HG02623 (cell line): ENCODE measurements at regions not wholly inside any gene's neighbourhood (a gene's known extent, or its start where the extent isn't known, plus 50 kb on each side); places are given as distances from the start of the nearest gene placed in this dataset.

Source experiments
- ATAC-seq: cut with Tn5 transposase; IDR thresholded peaks from one replicate; pipeline ENCODE4 v1.9.1; 2021; ENCODE audit warnings: moderate library complexity; ENCODE audit not compliant: unreplicated experiment

DNA sequence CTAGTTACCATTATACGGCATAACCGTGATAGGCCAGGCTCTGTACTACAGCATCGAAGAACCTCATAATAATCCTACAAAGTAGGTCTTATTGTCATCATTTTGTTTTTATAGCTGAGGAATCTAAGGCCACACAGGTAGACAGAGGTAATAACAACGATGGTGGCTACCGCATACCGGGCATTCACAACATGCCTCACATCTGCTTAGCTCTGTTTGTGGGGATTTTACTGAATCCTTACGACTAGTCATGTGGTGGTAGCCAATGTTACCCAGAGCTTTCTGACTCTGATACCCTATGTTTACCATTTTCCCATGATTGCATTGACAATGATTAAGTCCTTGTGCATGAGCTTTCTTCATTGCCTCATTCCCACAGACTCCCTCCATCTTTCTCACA is 269.4 kb downstream of the TCF7L2 start:
- ATAC-seq, result no peak

DNA sequence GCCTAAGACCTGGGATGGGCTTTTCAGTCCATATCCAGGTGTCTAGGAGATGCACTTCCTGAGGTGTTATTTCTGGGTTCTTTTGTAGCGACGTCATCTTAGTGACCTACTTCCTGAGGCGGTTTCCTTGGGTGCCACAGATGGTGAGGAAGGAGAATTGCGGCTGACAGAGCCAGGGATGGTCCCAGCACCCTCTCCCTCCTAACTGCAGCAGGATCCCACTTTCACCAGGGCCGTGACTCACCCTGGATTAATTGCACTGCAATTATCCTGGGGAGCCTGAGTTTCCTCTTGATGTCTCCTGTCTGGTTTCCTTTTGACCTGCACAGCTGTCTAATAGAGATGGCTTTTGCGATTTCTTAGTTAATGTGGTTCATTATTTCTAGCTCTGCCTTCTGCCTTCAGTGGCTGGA is 271.7 kb downstream of the TCF7L2 start:
- ATAC-seq, result no peak

DNA sequence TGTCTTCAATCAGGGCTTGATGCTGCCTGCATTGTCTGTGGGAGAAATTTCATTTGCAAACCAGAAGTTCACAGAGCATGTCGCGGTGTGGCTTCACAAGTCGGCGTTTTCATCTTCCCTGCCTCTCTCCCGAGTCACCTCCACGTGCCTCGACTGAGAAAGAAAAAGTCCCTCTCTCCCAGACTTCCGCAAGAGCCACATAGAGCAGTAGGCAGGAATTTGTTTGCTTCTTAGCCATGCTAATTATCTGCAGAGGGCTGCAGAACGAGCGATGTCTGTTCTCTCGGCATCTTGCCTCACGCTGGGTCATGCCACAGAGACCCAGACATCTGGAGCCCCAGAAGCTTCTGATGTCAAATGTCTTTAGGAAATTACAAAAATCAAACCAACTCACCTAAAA is 272.2 kb downstream of the TCF7L2 start:
- no peak for ATAC-seq

DNA sequence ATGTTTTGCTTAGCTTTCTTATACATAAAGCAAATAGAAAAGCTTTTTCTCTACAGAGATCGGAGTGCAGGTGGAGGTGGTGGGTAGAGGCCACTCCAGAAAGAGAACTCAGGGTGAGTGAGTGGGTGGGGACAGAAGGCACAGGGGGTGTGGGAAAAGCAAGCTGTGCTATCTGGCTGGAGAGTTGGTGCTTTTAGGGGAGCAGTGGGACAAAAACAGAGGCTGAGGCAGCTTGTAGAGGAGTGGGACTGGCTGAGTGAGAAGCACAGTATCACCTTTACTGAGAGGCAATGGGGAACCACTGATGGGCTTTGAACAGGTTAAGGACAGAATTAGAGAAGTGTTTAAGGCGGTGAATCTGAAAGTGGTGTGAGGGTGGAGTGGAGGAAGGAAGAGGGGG is 275.3 kb downstream of the TCF7L2 start:
- ATAC-seq, result no peak

- ATAC-seq, result no peak
Observed at GRCh38 chr10:113225903-113226302, 275.9 kb downstream of the TCF7L2 start.

- ATAC-seq, result no peak
Observed at GRCh38 chr10:113226399-113226798, 276.4 kb downstream of the TCF7L2 start.

- ATAC-seq, result no peak
Observed at GRCh38 chr10:113226831-113227445, 276.9 kb downstream of the TCF7L2 start.

DNA sequence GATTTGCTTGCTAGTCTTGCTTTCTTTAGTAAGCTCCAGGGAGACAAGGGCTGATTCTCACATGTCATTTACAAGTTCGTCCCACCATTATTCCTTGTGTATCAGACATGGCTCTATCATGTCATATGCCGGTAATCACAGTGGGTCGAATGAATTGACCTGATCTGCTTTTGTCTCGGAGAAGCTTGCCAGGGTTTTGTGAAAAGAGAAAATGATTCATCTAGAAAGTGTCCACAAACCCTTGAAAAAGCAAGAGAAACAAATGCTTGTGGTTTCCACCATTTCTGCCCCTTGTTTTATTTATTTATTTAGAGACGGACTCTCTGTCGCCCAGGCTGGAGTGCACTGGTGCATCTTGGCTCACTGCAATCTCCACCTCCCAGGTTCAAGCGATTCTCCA is 278.5 kb downstream of the TCF7L2 start:
- no peak for ATAC-seq

- ATAC-seq, result no peak
Observed at GRCh38 chr10:113230011-113230610, 280.1 kb downstream of the TCF7L2 start.

GRCh38 chr10:113232928-113233511 is 283.0 kb downstream of the TCF7L2 start:
- ATAC-seq, result peak; percentile 48

DNA sequence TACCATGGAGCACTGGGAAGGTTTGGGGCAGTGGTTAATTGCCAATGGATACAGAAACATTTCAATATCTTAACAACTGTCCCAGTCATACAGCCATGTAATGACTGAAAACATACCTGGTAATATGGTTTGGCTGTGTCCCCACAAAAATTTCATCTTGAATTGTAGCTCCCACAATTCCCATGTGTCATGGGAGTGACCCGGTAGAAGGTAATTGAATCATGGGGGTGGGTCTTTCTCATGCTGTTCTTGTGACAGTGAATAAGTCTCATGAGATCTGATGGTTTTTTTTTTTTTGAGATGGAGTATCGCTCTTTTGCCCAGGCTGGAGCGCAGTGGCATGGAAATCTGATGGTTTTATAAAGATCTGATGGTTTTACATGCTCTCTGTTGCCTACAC is 284.4 kb downstream of the TCF7L2 start:
- ATAC-seq, result no peak

- ATAC-seq, result no peak
Observed at GRCh38 chr10:113235508-113235907, 285.5 kb downstream of the TCF7L2 start.

DNA sequence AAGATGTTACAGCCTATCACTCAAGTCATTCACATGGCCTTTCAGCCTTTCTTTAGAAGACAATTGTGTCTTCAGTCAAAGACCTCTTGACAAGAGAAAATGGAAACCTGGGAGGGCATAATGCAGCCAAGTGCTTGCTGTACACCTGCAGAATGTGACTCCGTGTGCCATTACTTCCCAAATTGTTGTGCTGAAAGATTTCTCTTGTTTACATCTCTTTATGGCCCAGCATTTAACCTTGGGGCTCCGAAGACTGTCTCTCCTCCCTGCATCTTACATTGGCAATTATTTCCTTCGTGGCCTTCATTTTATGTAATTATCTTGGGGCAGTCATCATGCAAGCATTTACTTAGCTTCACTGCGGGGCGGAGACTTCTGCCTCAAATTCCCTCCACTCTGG is 287.0 kb downstream of the TCF7L2 start:
- no peak for ATAC-seq

DNA sequence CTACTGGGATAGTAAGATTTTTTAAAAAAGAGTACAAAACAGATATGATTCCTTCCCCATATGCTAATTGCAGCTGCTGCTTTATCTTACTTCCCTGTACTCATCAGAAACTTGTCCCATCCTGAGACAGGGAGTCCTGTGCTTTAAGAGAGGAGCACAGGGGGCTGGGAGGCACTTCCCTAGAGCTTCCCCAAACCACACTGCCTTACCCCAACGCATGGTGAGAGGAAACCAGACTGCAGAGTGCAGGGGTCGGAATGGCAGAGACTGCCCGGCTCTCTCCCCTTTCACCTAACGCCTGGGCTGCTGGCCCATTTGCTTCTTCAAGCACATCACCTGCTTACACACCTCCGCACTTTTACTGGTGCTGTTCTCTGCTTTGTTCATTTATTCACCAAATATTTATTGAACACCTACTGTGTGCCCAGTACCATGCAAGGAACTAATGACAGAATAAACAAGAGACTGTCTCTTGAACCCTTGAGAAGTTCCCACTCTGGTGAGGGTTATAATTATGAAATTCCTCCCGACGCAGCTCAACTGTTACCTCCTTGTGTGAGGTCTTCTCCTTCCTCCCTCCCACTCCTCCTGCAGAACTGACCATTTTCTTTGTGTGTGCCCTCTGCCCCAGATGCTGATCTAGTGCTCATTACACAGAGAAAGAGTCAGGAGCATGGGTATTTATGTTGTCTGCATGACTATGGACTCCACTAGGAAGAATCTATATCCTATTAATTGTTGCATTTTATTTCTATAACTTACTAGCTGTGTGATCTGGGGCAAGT is 289.7 kb downstream of the TCF7L2 start:
- no peak for ATAC-seq

DNA sequence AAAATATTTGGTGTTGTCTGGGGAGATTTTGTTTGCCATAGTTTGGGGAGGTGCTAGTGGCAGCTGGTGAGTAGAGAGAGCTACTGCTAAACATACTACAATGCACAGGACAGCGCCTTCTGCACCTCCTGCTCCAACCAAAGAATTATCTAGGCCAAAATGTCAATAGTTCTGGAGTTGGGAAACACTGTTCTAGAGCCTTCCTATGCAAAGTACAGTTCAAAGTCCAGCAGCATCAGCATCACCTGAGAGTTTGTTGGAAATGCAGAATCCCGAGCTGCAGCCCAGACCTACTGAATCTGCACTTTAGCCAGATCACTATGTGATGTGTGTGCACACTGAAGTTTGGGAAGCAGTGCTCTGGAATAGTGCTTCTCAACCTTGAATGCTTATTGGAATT is 290.7 kb downstream of the TCF7L2 start:
- ATAC-seq, result no peak

GRCh38 chr10:113241599-113242360 is 291.7 kb downstream of the TCF7L2 start:
- ATAC-seq, result no peak

- ATAC-seq, result no peak
Observed at GRCh38 chr10:113243311-113243710, 293.3 kb downstream of the TCF7L2 start.

DNA sequence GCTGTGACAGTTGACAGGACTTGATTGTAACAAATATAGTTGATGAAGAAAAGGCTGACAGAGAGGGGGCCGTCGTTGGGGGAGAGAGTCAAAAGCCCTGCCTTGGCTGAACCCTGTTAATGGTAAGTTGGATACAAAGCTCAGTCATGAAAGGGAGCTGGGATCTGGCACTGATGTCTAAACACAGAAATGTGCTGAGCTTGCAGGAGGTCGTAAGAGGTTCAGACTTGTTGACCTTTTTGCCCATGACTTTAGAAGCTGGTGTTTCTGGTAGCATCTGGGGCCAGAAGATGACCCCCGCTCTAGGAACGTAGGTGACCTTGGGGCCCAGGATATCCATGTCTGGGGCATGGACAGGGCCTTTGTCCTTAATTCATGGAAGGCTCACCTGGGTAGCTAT is 294.7 kb downstream of the TCF7L2 start:
- ATAC-seq, result no peak

DNA sequence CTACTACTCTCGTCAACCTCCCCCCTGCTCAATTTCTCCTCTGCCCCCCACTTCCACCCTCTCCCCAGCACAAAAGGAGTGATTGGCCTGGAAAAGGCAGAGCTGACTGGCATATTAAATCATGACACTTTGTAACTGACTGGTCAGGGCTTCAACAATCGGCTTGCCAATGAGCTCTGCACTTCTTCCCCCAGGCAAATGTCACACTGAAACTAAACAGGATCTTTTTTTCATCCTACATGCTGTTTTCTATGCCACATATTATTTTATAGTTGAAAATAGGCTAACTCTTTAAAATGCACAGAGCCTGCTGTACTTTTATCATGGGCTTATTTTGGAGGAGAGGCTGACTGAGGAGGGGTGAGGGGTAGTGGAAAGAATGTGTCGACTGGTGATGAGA is 295.2 kb downstream of the TCF7L2 start:
- no peak for ATAC-seq

GRCh38 chr10:113247050-113247449 is 297.0 kb downstream of the TCF7L2 start:
- no peak for ATAC-seq
